Vagina (tissue), 2 donors: ENCODE measurements at regions not wholly inside any gene's neighbourhood (a gene's known extent, or its start where the extent isn't known, plus 50 kb on each side); places are given as distances from the start of the nearest gene placed in this dataset.
"Not testable (repeated sequence)": the region's sequence is repeated elsewhere in the genome, so short reads cannot be mapped to it uniquely, and the experiment has no call there.

ENCODE experiments used
- DNase-seq, 2 donors: peaks; one replicate each; pipeline ENCODE4 v3.0.0-alpha.2; 2017; ENCODE audit errors: extremely low spot score in 2 of 2
- H3K27ac ChIP-seq: fragments of 200-600 bp; sonication (generic); one replicate; pipeline ENCODE4 v1.5.1; 2019
- H3K27me3 ChIP-seq: fragments of 200-600 bp; sonication (generic); one replicate; pipeline ENCODE4 v1.5.1; 2019
- H3K36me3 ChIP-seq, 2 donors: fragments of 200-600 bp; sonication (generic); one replicate each; pipeline ENCODE4 v1.5.1; 2017 to 2019
- H3K4me1 ChIP-seq: fragments of 200-600 bp; sonication (generic); one replicate; pipeline ENCODE4 v1.5.1; 2019
- H3K4me3 ChIP-seq, 2 donors: fragments of 200-600 bp; sonication (generic); 1 replicate in 1 of 2; 2 replicates in 1 of 2; pipeline ENCODE4 v1.5.1; 2016 to 2019
- H3K9me3 ChIP-seq: fragments of 200-600 bp; sonication (generic); one replicate; pipeline ENCODE4 v1.5.1; 2019
- CTCF ChIP-seq, 3 experiments: fragments of 450-650 bp in 2 of 3; fragments of 200-600 bp in 1 of 3; sonication (generic) in 1 of 3; IDR thresholded peaks; one replicate each; pipeline ENCODE4 v1.5.1; 2017 to 2019; ENCODE audit warnings: antibody characterized with exemption in 3 of 3, mild to moderate bottlenecking in 2 of 3, moderate library complexity in 2 of 3
- POLR2A ChIP-seq, 2 donors: fragments of 450-650 bp; IDR thresholded peaks; one replicate each; pipeline ENCODE4 v1.6.1; 2017; ENCODE audit warnings: antibody characterized with exemption in 2 of 2, mild to moderate bottlenecking in 2 of 2, moderate library complexity in 2 of 2
- POLR2AphosphoS5 ChIP-seq, 2 donors: sonication (generic); formaldehyde crosslinking; IDR thresholded peaks; one replicate each; pipeline ENCODE4 v1.9.0; 2017; ENCODE audit warnings: antibody characterized with exemption in 2 of 2, mild to moderate bottlenecking in 2 of 2, low read depth in 1 of 2; ENCODE audit not compliant: insufficient read depth in 1 of 2
- intact Hi-C: fragments of 100-400 bp; cut with DNase I; formaldehyde crosslinking; loops from one replicate; pipeline ENCODE4 v1.15.1; 2023

- Histone ChIP-seq H3K36me3 (no peaks in the 10 kb centered on the region), H3K27ac (no peak overlapping the region), H3K27me3 (no peaks in the 10 kb centered on the region), H3K4me3 (no peak overlapping the region), H3K9me3 (no peaks in the 10 kb centered on the region), H3K4me1 (no peaks in the 10 kb centered on the region)
- no peak for DNase-seq
- intact Hi-C loops: no loop called here
- TF ChIP-seq CTCF (IDR thresholded peaks at IDR 0.05) (no peak), POLR2A (IDR thresholded peaks at IDR 0.05) (no peak), POLR2AphosphoS5 (IDR thresholded peaks at IDR 0.05; ENCODE audit: insufficient read depth in 1 of 2, low read depth in 1 of 2) (no peak)
Measured at GRCh38 chr1:102472520-102472919, 475.8 kb upstream of the OLFM3 start.

- no peaks in the 10 kb centered on the region for H3K27me3 ChIP-seq
- DNase-seq: no peak
- no peaks in the 10 kb centered on the region for H3K36me3 ChIP-seq
- TF ChIP-seq POLR2AphosphoS5 (IDR thresholded peaks at IDR 0.05; ENCODE audit: insufficient read depth in 1 of 2, low read depth in 1 of 2) (no peak), CTCF (IDR thresholded peaks at IDR 0.05) (no peak)
- no peak overlapping the region for H3K4me3 ChIP-seq
- no peaks in the 10 kb centered on the region for H3K9me3 ChIP-seq
- intact Hi-C loops: no loop called here
- H3K27ac ChIP-seq: no peak overlapping the region
- no peaks in the 10 kb centered on the region for H3K4me1 ChIP-seq
Measured at GRCh38 chr1:102470767-102471166, 474.0 kb upstream of the OLFM3 start.

GRCh38 chr1:102466487-102466886, 469.8 kb upstream of the OLFM3 start:
- Histone ChIP-seq H3K27me3 (no peaks in the 10 kb centered on the region), H3K36me3 (no peaks in the 10 kb centered on the region), H3K27ac (no peak overlapping the region), H3K4me1 (no peaks in the 10 kb centered on the region), H3K9me3 (no peaks in the 10 kb centered on the region), H3K4me3 (no peak overlapping the region)
- intact Hi-C loops: no loop called here
- no peak for TF ChIP-seq POLR2AphosphoS5 (IDR thresholded peaks at IDR 0.05; ENCODE audit: insufficient read depth in 1 of 2, low read depth in 1 of 2)
- TF ChIP-seq POLR2A (IDR thresholded peaks at IDR 0.05): no peak
- no peak for TF ChIP-seq CTCF (IDR thresholded peaks at IDR 0.05)
- no peak for DNase-seq

- Histone ChIP-seq H3K4me3 (no peak overlapping the region), H3K9me3 (no peaks in the 10 kb centered on the region), H3K36me3 (no peaks in the 10 kb centered on the region), H3K27me3 (no peaks in the 10 kb centered on the region), H3K4me1 (no peaks in the 10 kb centered on the region), H3K27ac (no peak overlapping the region)
- no peak for TF ChIP-seq POLR2A (IDR thresholded peaks at IDR 0.05)
- no peak for TF ChIP-seq CTCF (IDR thresholded peaks at IDR 0.05)
- no peak for TF ChIP-seq POLR2AphosphoS5 (IDR thresholded peaks at IDR 0.05; ENCODE audit: insufficient read depth in 1 of 2, low read depth in 1 of 2)
- intact Hi-C loops: no loop called here
- DNase-seq: no peak
Measured at GRCh38 chr1:102463328-102463727, 466.6 kb upstream of the OLFM3 start.

- H3K9me3 ChIP-seq, H3K4me1 ChIP-seq, H3K27me3 ChIP-seq, intact Hi-C loops, H3K27ac ChIP-seq, H3K36me3 ChIP-seq, DNase-seq, H3K4me3 ChIP-seq: not testable (repeated sequence)
Measured at GRCh38 chr1:102442317-102442716, 445.6 kb upstream of the OLFM3 start.

- TF ChIP-seq CTCF (IDR thresholded peaks at IDR 0.05): no peak
- no peak for TF ChIP-seq POLR2AphosphoS5 (IDR thresholded peaks at IDR 0.05; ENCODE audit: insufficient read depth in 1 of 2, low read depth in 1 of 2)
- TF ChIP-seq POLR2A (IDR thresholded peaks at IDR 0.05): no peak
Measured at GRCh38 chr1:102435483-102435882, 438.8 kb upstream of the OLFM3 start.

More at GRCh38 chr1:102435483-102435882, 438.8 kb upstream of the OLFM3 start:
- Histone ChIP-seq H3K9me3 (no peaks in the 10 kb centered on the region), H3K4me1 (no peaks in the 10 kb centered on the region), H3K4me3 (no peak overlapping the region), H3K36me3 (no peaks in the 10 kb centered on the region), H3K27me3 (no peaks in the 10 kb centered on the region), H3K27ac (no peak overlapping the region)
- intact Hi-C loops: no loop called here
- no peak for DNase-seq
